ENCODE measurements at regions not wholly inside any gene's neighbourhood (a gene's known extent, or its start where the extent isn't known, plus 50 kb on each side); places are given as distances from the start of the nearest gene placed in this dataset.

DNA sequence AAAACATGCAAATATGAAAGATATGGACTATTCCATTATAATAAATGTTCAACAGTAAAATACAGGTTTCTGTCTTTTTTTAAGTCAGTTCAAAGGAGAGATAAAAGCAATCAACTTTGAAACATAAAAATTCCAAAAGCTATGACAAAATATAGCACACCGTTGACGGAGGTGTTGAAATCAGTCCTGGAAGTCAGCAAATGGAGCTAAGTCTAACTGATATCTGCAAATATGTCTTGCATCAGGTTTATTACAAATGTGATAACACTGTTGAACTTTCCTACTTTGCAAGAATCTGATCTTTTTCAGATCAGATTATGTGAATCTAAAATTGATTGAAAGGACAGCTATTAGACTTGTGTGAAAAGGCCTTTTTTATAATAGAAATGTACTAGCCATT is 300.7 kb downstream of the SHOX2 start:
- Histone ChIP-seq H2AFZ (ENCODE audit: low read length) (no peak overlapping the region), H3K4me3 (replicated peaks in 1 of 4; ENCODE audit: control extremely low read depth in 1 of 4, insufficient read depth in 1 of 4, low read depth in 3 of 4, low read length in 4 of 4) (no peak overlapping the region), H3K9me3 (ENCODE audit: control insufficient read depth, insufficient read depth, low read depth, low read length) (no peaks in the 10 kb centered on the region), H3K4me2 (ENCODE audit: extremely low read depth, insufficient read depth, low read length) (no peak overlapping the region), H4K20me1 (ENCODE audit: control insufficient read depth, extremely low read depth, insufficient read depth, low read length) (no peaks in the 10 kb centered on the region), H3K79me2 (ENCODE audit: control insufficient read depth, insufficient read depth, low read length) (no peaks in the 10 kb centered on the region), H3K9ac (ENCODE audit: insufficient read depth, low read length) (no peak overlapping the region), H3K27ac (ENCODE audit: insufficient read depth, low read length) (no peak overlapping the region), H3K27me3 (ENCODE audit: control insufficient read depth, insufficient read depth, low read length) (no peaks in the 10 kb centered on the region), H3K4me1 (ENCODE audit: control insufficient read depth, extremely low read depth, insufficient read depth, low read length) (no peaks in the 10 kb centered on the region), H3K36me3 (ENCODE audit: control insufficient read depth, insufficient read depth, low read length) (no peaks in the 10 kb centered on the region)
- no peak for DNase-seq (ENCODE audit: low read depth in 2 of 2)
- TF ChIP-seq, protein P1, sequence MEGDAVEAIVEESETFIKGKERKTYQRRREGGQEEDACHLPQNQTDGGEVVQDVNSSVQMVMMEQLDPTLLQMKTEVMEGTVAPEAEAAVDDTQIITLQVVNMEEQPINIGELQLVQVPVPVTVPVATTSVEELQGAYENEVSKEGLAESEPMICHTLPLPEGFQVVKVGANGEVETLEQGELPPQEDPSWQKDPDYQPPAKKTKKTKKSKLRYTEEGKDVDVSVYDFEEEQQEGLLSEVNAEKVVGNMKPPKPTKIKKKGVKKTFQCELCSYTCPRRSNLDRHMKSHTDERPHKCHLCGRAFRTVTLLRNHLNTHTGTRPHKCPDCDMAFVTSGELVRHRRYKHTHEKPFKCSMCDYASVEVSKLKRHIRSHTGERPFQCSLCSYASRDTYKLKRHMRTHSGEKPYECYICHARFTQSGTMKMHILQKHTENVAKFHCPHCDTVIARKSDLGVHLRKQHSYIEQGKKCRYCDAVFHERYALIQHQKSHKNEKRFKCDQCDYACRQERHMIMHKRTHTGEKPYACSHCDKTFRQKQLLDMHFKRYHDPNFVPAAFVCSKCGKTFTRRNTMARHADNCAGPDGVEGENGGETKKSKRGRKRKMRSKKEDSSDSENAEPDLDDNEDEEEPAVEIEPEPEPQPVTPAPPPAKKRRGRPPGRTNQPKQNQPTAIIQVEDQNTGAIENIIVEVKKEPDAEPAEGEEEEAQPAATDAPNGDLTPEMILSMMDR (conservative IDR thresholded peaks at IDR 0.05 in 1 of 2, IDR thresholded peaks at IDR 0.05 in 1 of 2; ENCODE audit: low read depth in 1 of 2, low read length in 2 of 2) = no peak
- no peak for TF ChIP-seq EZH2 (IDR thresholded peaks at IDR 0.05; ENCODE audit: low read length, missing control alignments)

DNA sequence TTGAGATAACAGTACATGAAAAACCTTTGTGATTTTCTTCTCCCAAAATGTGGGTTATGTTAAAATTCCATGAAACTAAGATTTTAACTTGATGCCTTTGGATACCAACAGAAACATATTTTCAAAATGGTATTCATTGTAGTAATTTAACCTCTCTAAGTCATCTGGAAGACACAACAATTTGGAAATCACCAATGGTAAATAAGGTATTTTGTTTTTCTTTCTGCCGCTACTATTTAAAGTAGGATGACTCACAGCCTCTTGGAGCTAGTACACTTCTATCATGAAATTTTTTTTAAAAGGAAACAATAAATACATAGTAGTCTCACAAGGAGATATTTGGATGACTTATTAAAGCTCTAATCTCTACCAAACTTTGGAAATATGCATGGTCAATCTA is 291.6 kb upstream of the VEPH1 start:
- Histone ChIP-seq H3K9ac (ENCODE audit: insufficient read depth, low read length) (no peak overlapping the region), H3K4me1 (ENCODE audit: control insufficient read depth, extremely low read depth, insufficient read depth, low read length) (no peaks in the 10 kb centered on the region), H3K36me3 (ENCODE audit: control insufficient read depth, insufficient read depth, low read length) (no peaks in the 10 kb centered on the region), H3K79me2 (ENCODE audit: control insufficient read depth, insufficient read depth, low read length) (no peaks in the 10 kb centered on the region), H3K27me3 (ENCODE audit: control insufficient read depth, insufficient read depth, low read length) (no peaks in the 10 kb centered on the region), H2AFZ (ENCODE audit: low read length) (no peak overlapping the region), H4K20me1 (ENCODE audit: control insufficient read depth, extremely low read depth, insufficient read depth, low read length) (no peaks in the 10 kb centered on the region), H3K9me3 (ENCODE audit: control insufficient read depth, insufficient read depth, low read depth, low read length) (no peaks in the 10 kb centered on the region), H3K27ac (ENCODE audit: insufficient read depth, low read length) (no peak overlapping the region), H3K4me2 (ENCODE audit: extremely low read depth, insufficient read depth, low read length) (no peak overlapping the region), H3K4me3 (replicated peaks in 1 of 4; ENCODE audit: control extremely low read depth in 1 of 4, insufficient read depth in 1 of 4, low read depth in 3 of 4, low read length in 4 of 4) (no peak overlapping the region)
- no peak for TF ChIP-seq EZH2 (IDR thresholded peaks at IDR 0.05; ENCODE audit: low read length, missing control alignments)
- TF ChIP-seq, protein P1 (conservative IDR thresholded peaks at IDR 0.05 in 1 of 2, IDR thresholded peaks at IDR 0.05 in 1 of 2; ENCODE audit: low read depth in 1 of 2, low read length in 2 of 2) = no peak
- DNase-seq (ENCODE audit: low read depth in 2 of 2) = peak; percentile 25 to 61

DNA sequence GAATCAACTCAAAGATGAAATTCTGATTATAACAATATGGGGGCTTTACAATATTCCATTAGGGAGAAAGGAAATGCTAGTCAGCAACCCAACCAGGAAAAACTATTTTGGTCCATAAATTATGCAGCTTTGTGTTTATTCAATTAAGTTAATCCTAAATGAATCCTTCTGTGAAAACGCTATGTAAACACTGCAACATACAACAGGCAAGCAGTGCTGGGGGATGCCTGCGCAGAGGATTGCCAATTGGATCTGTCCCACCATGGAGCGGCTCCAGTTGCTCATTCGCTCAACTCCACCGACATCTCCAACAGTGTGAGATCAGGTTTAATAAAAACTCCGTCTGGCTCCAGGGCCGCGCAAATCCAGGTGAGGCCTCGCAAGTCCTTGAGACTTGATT is 290.5 kb upstream of the VEPH1 start:
- no peak overlapping the region for H2AFZ ChIP-seq (ENCODE audit: low read length)
- TF ChIP-seq, protein P1 (conservative IDR thresholded peaks at IDR 0.05 in 1 of 2, IDR thresholded peaks at IDR 0.05 in 1 of 2; ENCODE audit: low read depth in 1 of 2, low read length in 2 of 2) = no peak
- no peak for TF ChIP-seq EZH2 (IDR thresholded peaks at IDR 0.05; ENCODE audit: low read length, missing control alignments)
- H3K9me3 ChIP-seq (ENCODE audit: control insufficient read depth, insufficient read depth, low read depth, low read length) = no peaks in the 10 kb centered on the region
- H3K4me3 ChIP-seq (replicated peaks in 1 of 4; ENCODE audit: control extremely low read depth in 1 of 4, insufficient read depth in 1 of 4, low read depth in 3 of 4, low read length in 4 of 4) = no peak overlapping the region
- no peaks in the 10 kb centered on the region for H3K4me1 ChIP-seq (ENCODE audit: control insufficient read depth, extremely low read depth, insufficient read depth, low read length)
- no peaks in the 10 kb centered on the region for H3K27me3 ChIP-seq (ENCODE audit: control insufficient read depth, insufficient read depth, low read length)
- DNase-seq (ENCODE audit: low read depth in 2 of 2) = no peak
- H3K36me3 ChIP-seq (ENCODE audit: control insufficient read depth, insufficient read depth, low read length) = no peaks in the 10 kb centered on the region
- no peak overlapping the region for H3K27ac ChIP-seq (ENCODE audit: insufficient read depth, low read length)
- H3K9ac ChIP-seq (ENCODE audit: insufficient read depth, low read length) = no peak overlapping the region
- no peaks in the 10 kb centered on the region for H4K20me1 ChIP-seq (ENCODE audit: control insufficient read depth, extremely low read depth, insufficient read depth, low read length)
- no peaks in the 10 kb centered on the region for H3K79me2 ChIP-seq (ENCODE audit: control insufficient read depth, insufficient read depth, low read length)
- no peak overlapping the region for H3K4me2 ChIP-seq (ENCODE audit: extremely low read depth, insufficient read depth, low read length)
